Left lung (tissue), 4 donors: ENCODE measurements at regions not wholly inside any gene's neighbourhood (a gene's known extent, or its start where the extent isn't known, plus 50 kb on each side); places are given as distances from the start of the nearest gene placed in this dataset.

Experiments used
- ATAC-seq: fragments of 200-7000 bp; cut with Tn5 transposase; one replicate; pipeline ENCODE4 v1.9.1; 2020; ENCODE audit warnings: moderate library complexity
- DNase-seq, 4 donors: peaks; one replicate each; pipeline ENCODE4 v3.0.0-alpha.2; 2013 to 2020
- H3K27ac ChIP-seq, 2 donors: fragments of 200-600 bp; sonication (generic) in 1 of 2; one replicate each; pipeline versions ENCODE4 v1.5.0 to v1.8.0; 2020 to 2021
- H3K27me3 ChIP-seq, 2 donors: fragments of 200-600 bp; sonication (generic) in 1 of 2; one replicate each; pipeline versions ENCODE4 v1.5.0 to v1.8.0; 2020 to 2021
- H3K36me3 ChIP-seq, 2 donors: fragments of 200-600 bp; sonication (generic) in 1 of 2; one replicate each; pipeline versions ENCODE4 v1.5.0 to v1.8.0; 2020 to 2021
- H3K4me1 ChIP-seq, 2 donors: fragments of 200-600 bp; one replicate each; pipeline ENCODE4 v1.8.0; 2021
- H3K4me3 ChIP-seq, 2 donors: fragments of 200-600 bp; sonication (generic) in 1 of 2; one replicate each; pipeline versions ENCODE4 v1.5.0 to v1.8.0; 2020 to 2021; ENCODE audit warnings: mild to moderate bottlenecking in 1 of 2
- H3K9me3 ChIP-seq, 2 donors: fragments of 200-600 bp; sonication (generic) in 1 of 2; one replicate each; pipeline versions ENCODE4 v1.5.0 to v1.8.0; 2020 to 2021
- CTCF ChIP-seq, 2 donors: fragments of 200-600 bp; sonication (generic) in 1 of 2; IDR thresholded peaks; one replicate each; pipeline versions ENCODE4 v1.5.0 to v1.8.0; 2021; ENCODE audit warnings: antibody characterized with exemption in 2 of 2
- intact Hi-C, 2 donors: fragments of 100-400 bp; cut with DNase I; formaldehyde crosslinking; loops; one replicate each; pipeline versions ENCODE4 v1.11.2 to v1.14.2; 2022
- donor health status: DM: no; HTN: yes; CAD: no.
- donor health status: DM: no; HTN: no; CAD: no.

GRCh38 chr6:43951756-43952675, 175.2 kb downstream of the MRPL14 start:
- Histone ChIP-seq H3K4me1 (no peaks in the 10 kb centered on the region), H3K9me3 (peaks cover 0 to 5% of the 10 kb centered on the region in 2 donors), H3K4me3 (no peak overlapping the region), H3K27me3 (peaks cover 0 to 6% of the 10 kb centered on the region in 2 donors), H3K27ac (no peak overlapping the region), H3K36me3 (no peaks in the 10 kb centered on the region)
- peak; percentile 6 for ATAC-seq
- no peak for TF ChIP-seq CTCF (IDR thresholded peaks at IDR 0.05)
- DNase-seq: no peak
- intact Hi-C loops: no loop called here

- H3K27me3 ChIP-seq: peaks cover 0 to 6% of the 10 kb centered on the region in 2 donors
- intact Hi-C loops: no loop called here
- H3K36me3 ChIP-seq: no peaks in the 10 kb centered on the region
- no peak overlapping the region for H3K4me3 ChIP-seq
- no peak overlapping the region for H3K27ac ChIP-seq
- DNase-seq (peak in 2 of 4 donors; percentile 67 to 87), ATAC-seq (peak; percentile 93)
- no peaks in the 10 kb centered on the region for H3K4me1 ChIP-seq
- H3K9me3 ChIP-seq: no peaks in the 10 kb centered on the region
- peak; percentile 16 to 39 for TF ChIP-seq CTCF (IDR thresholded peaks at IDR 0.05)
These were observed 176.0 kb downstream of the MRPL14 start for GRCh38 chr6:43951063-43951755.

- no peaks in the 10 kb centered on the region for H3K36me3 ChIP-seq
- no peak for DNase-seq
- no peaks in the 10 kb centered on the region for H3K4me1 ChIP-seq
- peaks cover 0 to 6% of the 10 kb centered on the region in 2 donors for H3K27me3 ChIP-seq
- intact Hi-C loops: no loop called here
- no peaks in the 10 kb centered on the region for H3K9me3 ChIP-seq
- no peak for ATAC-seq
- H3K4me3 ChIP-seq: no peak overlapping the region
- TF ChIP-seq CTCF (IDR thresholded peaks at IDR 0.05): no peak
- no peak overlapping the region for H3K27ac ChIP-seq
These were observed 176.6 kb downstream of the MRPL14 start for GRCh38 chr6:43950731-43951062.

- no peaks in the 10 kb centered on the region for H3K9me3 ChIP-seq
- ATAC-seq (no peak), DNase-seq (no peak)
- H3K27ac ChIP-seq: no peak overlapping the region
- no peaks in the 10 kb centered on the region for H3K4me1 ChIP-seq
- H3K4me3 ChIP-seq: no peak overlapping the region
- no peak for TF ChIP-seq CTCF (IDR thresholded peaks at IDR 0.05)
- intact Hi-C loops: no loop called here
- peaks cover 0 to 6% of the 10 kb centered on the region in 2 donors for H3K27me3 ChIP-seq
- no peaks in the 10 kb centered on the region for H3K36me3 ChIP-seq
These were observed 177.1 kb downstream of the MRPL14 start for GRCh38 chr6:43950051-43950605.

- Histone ChIP-seq H3K27ac (no peak overlapping the region), H3K27me3 (peaks cover 0 to 2% of the 10 kb centered on the region in 2 donors), H3K36me3 (no peaks in the 10 kb centered on the region), H3K4me1 (no peaks in the 10 kb centered on the region), H3K9me3 (peaks cover 0 to 4% of the 10 kb centered on the region in 2 donors), H3K4me3 (no peak overlapping the region)
- DNase-seq (no peak), ATAC-seq (no peak)
- TF ChIP-seq CTCF (IDR thresholded peaks at IDR 0.05): no peak
- intact Hi-C loops: no loop called here
These were observed 177.7 kb downstream of the MRPL14 start for GRCh38 chr6:43949551-43949991.
